Kidney (tissue), 13 donors: ENCODE measurements at regions not wholly inside any gene's neighbourhood (a gene's known extent, or its start where the extent isn't known, plus 50 kb on each side); places are given as distances from the start of the nearest gene placed in this dataset.

Experiments
- DNase-seq, 5 donors: peaks; one replicate each; pipeline ENCODE4 v3.0.0-alpha.2; 2013 to 2020
- FAIRE-seq: peaks from 2 replicates; lab custom pipeline; 2012; peaks lifted over from hg19 to GRCh38; lab: Jason Lieb, UNC
- H3K27ac ChIP-seq, 2 donors: one replicate each; pipeline ENCODE4 v1.7.0; 2013; ENCODE audit warnings: low read depth in 2 of 2, low read length in 2 of 2, inconsistent platforms in 1 of 2
- H3K27me3 ChIP-seq: one replicate; pipeline ENCODE4 v1.7.1; 2013; ENCODE audit warnings: low read length, inconsistent platforms; ENCODE audit not compliant: control insufficient read depth, insufficient read depth
- H3K36me3 ChIP-seq, 3 donors: one replicate each; pipeline versions ENCODE4 v1.7.0 to v1.7.1; 2013; ENCODE audit warnings: low read length in 3 of 3, control low read depth in 1 of 3, inconsistent platforms in 1 of 3; ENCODE audit not compliant: insufficient read depth in 3 of 3, control insufficient read depth in 2 of 3
- H3K4me1 ChIP-seq, 3 donors: one replicate each; pipeline versions ENCODE4 v1.7.0 to v1.7.1; 2013; ENCODE audit warnings: low read length in 3 of 3, inconsistent platforms in 1 of 3, low read depth in 1 of 3; ENCODE audit not compliant: control insufficient read depth in 2 of 3, insufficient read depth in 2 of 3
- H3K4me3 ChIP-seq, 3 donors: one replicate each; pipeline versions ENCODE4 v1.7.0 to v1.8.1; 2013; ENCODE audit warnings: low read length in 3 of 3, control low read depth in 1 of 3, inconsistent platforms in 1 of 3
- H3K9ac ChIP-seq, 3 donors: one replicate each; pipeline versions ENCODE4 v1.7.0 to v1.7.1; 2013; ENCODE audit warnings: low read length in 3 of 3, control low read depth in 1 of 3, inconsistent platforms in 1 of 3
- H3K9me3 ChIP-seq, 3 donors: one replicate each; pipeline versions ENCODE4 v1.7.0 to v1.7.1; 2013; ENCODE audit warnings: low read length in 3 of 3, control low read depth in 1 of 3, inconsistent platforms in 1 of 3; ENCODE audit not compliant: control insufficient read depth in 2 of 3, insufficient read depth in 1 of 3
- CTCF ChIP-seq: IDR thresholded peaks from 3 replicates; pipeline ENCODE4 v1.5.1; 2012; ENCODE audit warnings: mild to moderate bottlenecking, moderate library complexity, borderline replicate concordance; ENCODE audit not compliant: insufficient read depth; ENCODE audit errors: extremely low read depth
- intact Hi-C: fragments of 100-400 bp; cut with DNase I; formaldehyde crosslinking; loops from one replicate; pipeline ENCODE4 v1.11.1; 2022
- donor health status: control.
- donor health status: control.
- donor health status: control.
- donor health status: control.
- donor health status: control.
- donor health status: DM: yes; HTN: yes; CAD: no.
- donor health status: Normal renal cell carcinoma (clear cell type).

GRCh38 chr16:73163238-73163815 is 115.4 kb upstream of the ZFHX3 start:
- no peak overlapping the region for H3K4me3 ChIP-seq
- intact Hi-C loops, result loop anchor here (5.0 kb wide), 1 partner anchor 221 kb away; no protein-coding TSS in a partner anchor
- TF ChIP-seq CTCF, result no peak
- no peak overlapping the region for H3K9ac ChIP-seq
- no peak for FAIRE-seq
- no peak overlapping the region for H3K27ac ChIP-seq
- no peak for DNase-seq
- peaks cover 0 to 4% (median 0%) of the 10 kb centered on the region in 3 donors for H3K9me3 ChIP-seq
- no peaks in the 10 kb centered on the region for H3K27me3 ChIP-seq
- no peaks in the 10 kb centered on the region for H3K36me3 ChIP-seq
- peaks cover 0 to 4% (median 3%) of the 10 kb centered on the region in 3 donors for H3K4me1 ChIP-seq

- H3K27ac ChIP-seq, result no peak overlapping the region
- no peaks in the 10 kb centered on the region for H3K36me3 ChIP-seq
- DNase-seq, result no peak
- H3K9me3 ChIP-seq, result peaks cover 0 to 7% (median 0%) of the 10 kb centered on the region in 3 donors
- H3K9ac ChIP-seq, result no peak overlapping the region
- H3K4me1 ChIP-seq, result peaks cover 0 to 3% (median 2%) of the 10 kb centered on the region in 3 donors
- no peaks in the 10 kb centered on the region for H3K27me3 ChIP-seq
- no peak for FAIRE-seq
- no peak for TF ChIP-seq CTCF
- no peak overlapping the region for H3K4me3 ChIP-seq
- intact Hi-C loops, result loop anchor here (5.0 kb wide), 1 partner anchor 220 kb away; no protein-coding TSS in a partner anchor
These were observed 114.0 kb upstream of the ZFHX3 start for GRCh38 chr16:73161977-73162376.

GRCh38 chr16:73159296-73159695 is 111.4 kb upstream of the ZFHX3 start:
- TF ChIP-seq CTCF, result no peak
- no peaks in the 10 kb centered on the region for H3K4me1 ChIP-seq
- no peaks in the 10 kb centered on the region for H3K27me3 ChIP-seq
- peaks cover 0 to 7% (median 0%) of the 10 kb centered on the region in 3 donors for H3K9me3 ChIP-seq
- H3K9ac ChIP-seq, result no peak overlapping the region
- FAIRE-seq, result no peak
- no peaks in the 10 kb centered on the region for H3K36me3 ChIP-seq
- no peak overlapping the region for H3K27ac ChIP-seq
- intact Hi-C loops, result no loop called here
- no peak for DNase-seq
- no peak overlapping the region for H3K4me3 ChIP-seq
